HL-60 (cell line): ENCODE measurements at regions not wholly inside any gene's neighbourhood (a gene's known extent, or its start where the extent isn't known, plus 50 kb on each side); places are given as distances from the start of the nearest gene placed in this dataset.

ENCODE experiments used
- DNase-seq, 2 experiments: peaks; one replicate each; pipeline ENCODE4 v3.0.0-alpha.2; 2010 to 2020; ENCODE audit warnings: low read depth in 1 of 2, low spot score in 1 of 2
- H3K27ac ChIP-seq: fragments of 250-450 bp; sonication (Bioruptor Pico); replicated peaks from 2 replicates; pipeline ENCODE4 v1.5.1; 2020; ENCODE audit warnings: mild to moderate bottlenecking, moderate library complexity
- H3K27me3 ChIP-seq: fragments of 250-450 bp; sonication (Bioruptor Pico); 2 replicates; pipeline ENCODE4 v1.5.1; 2021; ENCODE audit warnings: mild to moderate bottlenecking, moderate library complexity; ENCODE audit not compliant: insufficient read depth, poor library complexity, severe bottlenecking
- H3K4me3 ChIP-seq: replicated peaks from 2 replicates; pipeline ENCODE4 v1.5.1; 2011; ENCODE audit warnings: mild to moderate bottlenecking, control low read depth, low read length; ENCODE audit not compliant: insufficient read depth
- GABPA ChIP-seq: IDR thresholded peaks from 2 replicates; pipeline ENCODE4 v1.6.1; 2012; ENCODE audit warnings: low read depth
- POLR2AphosphoS5 ChIP-seq: IDR thresholded peaks from 2 replicates; pipeline ENCODE4 v1.6.1; 2012; ENCODE audit warnings: low read depth
- SPI1 ChIP-seq: IDR thresholded peaks from 2 replicates; pipeline ENCODE4 v1.6.1; 2012; ENCODE audit warnings: low read depth, mild to moderate bottlenecking, borderline replicate concordance
- TF ChIP-seq, protein P1 (sequence below): IDR thresholded peaks from one replicate; pipeline ENCODE4 v1.5.1; 2011; ENCODE audit warnings: low read length, control low read depth, inconsistent platforms; ENCODE audit not compliant: insufficient read depth
- TF ChIP-seq, protein P2 (sequence below): IDR thresholded peaks from 2 replicates; pipeline ENCODE4 v1.6.1; 2012; ENCODE audit warnings: low read depth; ENCODE audit not compliant: insufficient replicate concordance

DNA sequence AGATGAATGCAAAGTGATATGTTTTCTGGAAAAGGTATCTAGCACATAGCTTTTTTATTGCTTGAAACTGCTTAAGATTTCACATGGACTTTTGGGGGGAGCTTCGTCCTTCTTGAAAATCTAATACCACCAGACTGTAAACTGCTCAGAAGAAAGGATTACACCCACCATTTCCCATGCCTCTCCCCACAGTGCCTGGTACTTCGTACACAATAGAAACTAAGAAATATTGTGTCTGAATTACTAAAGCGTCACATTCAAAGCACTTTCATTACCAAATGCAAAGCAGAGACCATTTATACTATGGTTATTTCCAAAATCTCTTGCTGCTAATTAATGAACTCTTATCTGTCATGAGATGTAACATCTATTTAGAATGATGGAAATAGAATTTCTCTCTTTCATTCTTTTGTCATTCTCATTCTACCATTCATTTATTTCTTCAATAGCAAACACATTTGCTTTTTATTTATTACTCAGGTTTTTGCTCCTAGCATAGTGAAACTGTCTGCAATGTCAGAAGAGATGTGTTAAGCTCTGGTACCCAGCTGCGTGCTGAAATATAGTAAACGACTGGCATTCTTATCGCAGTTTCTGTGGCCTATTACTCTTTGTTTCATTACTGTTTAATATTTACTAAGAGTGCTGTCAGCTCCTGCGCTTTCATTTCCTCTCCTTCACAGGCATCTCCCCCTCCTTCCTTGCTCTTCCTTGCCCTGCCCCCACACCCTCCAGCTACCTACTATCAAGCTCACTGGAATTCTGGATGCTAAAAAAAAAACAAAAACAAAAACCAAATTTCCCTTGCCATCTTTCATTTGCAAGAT, 51.4 kb upstream of the RAPGEF2 start:
- no peak overlapping the region for H3K4me3 ChIP-seq
- TF ChIP-seq POLR2AphosphoS5 (no peak), GABPA (no peak), SPI1 (no peak)
- TF ChIP-seq, protein P1, sequence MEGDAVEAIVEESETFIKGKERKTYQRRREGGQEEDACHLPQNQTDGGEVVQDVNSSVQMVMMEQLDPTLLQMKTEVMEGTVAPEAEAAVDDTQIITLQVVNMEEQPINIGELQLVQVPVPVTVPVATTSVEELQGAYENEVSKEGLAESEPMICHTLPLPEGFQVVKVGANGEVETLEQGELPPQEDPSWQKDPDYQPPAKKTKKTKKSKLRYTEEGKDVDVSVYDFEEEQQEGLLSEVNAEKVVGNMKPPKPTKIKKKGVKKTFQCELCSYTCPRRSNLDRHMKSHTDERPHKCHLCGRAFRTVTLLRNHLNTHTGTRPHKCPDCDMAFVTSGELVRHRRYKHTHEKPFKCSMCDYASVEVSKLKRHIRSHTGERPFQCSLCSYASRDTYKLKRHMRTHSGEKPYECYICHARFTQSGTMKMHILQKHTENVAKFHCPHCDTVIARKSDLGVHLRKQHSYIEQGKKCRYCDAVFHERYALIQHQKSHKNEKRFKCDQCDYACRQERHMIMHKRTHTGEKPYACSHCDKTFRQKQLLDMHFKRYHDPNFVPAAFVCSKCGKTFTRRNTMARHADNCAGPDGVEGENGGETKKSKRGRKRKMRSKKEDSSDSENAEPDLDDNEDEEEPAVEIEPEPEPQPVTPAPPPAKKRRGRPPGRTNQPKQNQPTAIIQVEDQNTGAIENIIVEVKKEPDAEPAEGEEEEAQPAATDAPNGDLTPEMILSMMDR = no peak
- TF ChIP-seq, protein P2, sequence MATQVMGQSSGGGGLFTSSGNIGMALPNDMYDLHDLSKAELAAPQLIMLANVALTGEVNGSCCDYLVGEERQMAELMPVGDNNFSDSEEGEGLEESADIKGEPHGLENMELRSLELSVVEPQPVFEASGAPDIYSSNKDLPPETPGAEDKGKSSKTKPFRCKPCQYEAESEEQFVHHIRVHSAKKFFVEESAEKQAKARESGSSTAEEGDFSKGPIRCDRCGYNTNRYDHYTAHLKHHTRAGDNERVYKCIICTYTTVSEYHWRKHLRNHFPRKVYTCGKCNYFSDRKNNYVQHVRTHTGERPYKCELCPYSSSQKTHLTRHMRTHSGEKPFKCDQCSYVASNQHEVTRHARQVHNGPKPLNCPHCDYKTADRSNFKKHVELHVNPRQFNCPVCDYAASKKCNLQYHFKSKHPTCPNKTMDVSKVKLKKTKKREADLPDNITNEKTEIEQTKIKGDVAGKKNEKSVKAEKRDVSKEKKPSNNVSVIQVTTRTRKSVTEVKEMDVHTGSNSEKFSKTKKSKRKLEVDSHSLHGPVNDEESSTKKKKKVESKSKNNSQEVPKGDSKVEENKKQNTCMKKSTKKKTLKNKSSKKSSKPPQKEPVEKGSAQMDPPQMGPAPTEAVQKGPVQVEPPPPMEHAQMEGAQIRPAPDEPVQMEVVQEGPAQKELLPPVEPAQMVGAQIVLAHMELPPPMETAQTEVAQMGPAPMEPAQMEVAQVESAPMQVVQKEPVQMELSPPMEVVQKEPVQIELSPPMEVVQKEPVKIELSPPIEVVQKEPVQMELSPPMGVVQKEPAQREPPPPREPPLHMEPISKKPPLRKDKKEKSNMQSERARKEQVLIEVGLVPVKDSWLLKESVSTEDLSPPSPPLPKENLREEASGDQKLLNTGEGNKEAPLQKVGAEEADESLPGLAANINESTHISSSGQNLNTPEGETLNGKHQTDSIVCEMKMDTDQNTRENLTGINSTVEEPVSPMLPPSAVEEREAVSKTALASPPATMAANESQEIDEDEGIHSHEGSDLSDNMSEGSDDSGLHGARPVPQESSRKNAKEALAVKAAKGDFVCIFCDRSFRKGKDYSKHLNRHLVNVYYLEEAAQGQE = no peak
- no peak overlapping the region for H3K27ac ChIP-seq
- no peak for DNase-seq
- no peaks in the 10 kb centered on the region for H3K27me3 ChIP-seq

DNA sequence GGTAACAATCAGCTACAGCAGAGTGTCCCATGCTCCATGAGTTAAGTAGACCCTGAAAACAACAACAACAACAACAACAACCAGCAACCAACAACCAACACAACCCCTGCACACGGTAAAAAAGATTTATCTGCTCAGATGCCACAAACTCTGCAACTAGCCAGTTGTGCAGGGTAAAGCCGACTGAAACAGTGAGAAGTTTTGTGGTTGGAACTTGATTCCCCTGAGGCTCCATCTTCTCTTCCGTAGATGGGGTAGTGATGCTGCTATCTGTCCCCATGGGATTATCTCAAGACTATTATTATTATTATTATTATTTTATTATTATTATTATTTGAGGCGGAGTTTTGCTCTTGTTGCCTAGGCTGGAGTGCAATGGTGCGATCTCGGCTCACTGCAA, 50.6 kb upstream of the RAPGEF2 start:
- TF ChIP-seq SPI1 (no peak), POLR2AphosphoS5 (no peak), GABPA (no peak)
- TF ChIP-seq, protein P1 = no peak
- TF ChIP-seq, protein P2 = no peak
- H3K27ac ChIP-seq = no peak overlapping the region
- no peaks in the 10 kb centered on the region for H3K27me3 ChIP-seq
- H3K4me3 ChIP-seq = no peak overlapping the region
- no peak for DNase-seq
